ENCODE measurements at regions not wholly inside any gene's neighbourhood (a gene's known extent, or its start where the extent isn't known, plus 50 kb on each side); places are given as distances from the start of the nearest gene placed in this dataset.
A peak's percentile ranks its signal among the peaks of the same experiment; 100 is the strongest.

- peak; percentile 59 for TF ChIP-seq CTCF (IDR thresholded peaks at IDR 0.05; ENCODE audit: low read depth, low read length, missing control alignments)
- no peak for DNase-seq (ENCODE audit: extremely low read depth, low read depth)
- H3K4me3 ChIP-seq (replicated peaks; ENCODE audit: low read depth, low read length): no peak overlapping the region
Observed at GRCh38 chr7:3200504-3200903, 100.5 kb upstream of the SDK1 start.

GRCh38 chr7:3201306-3201705 lies 99.7 kb upstream of the SDK1 start:
- TF ChIP-seq CTCF (IDR thresholded peaks at IDR 0.05; ENCODE audit: low read depth, low read length, missing control alignments): no peak
- H3K4me3 ChIP-seq (replicated peaks; ENCODE audit: low read depth, low read length): no peak overlapping the region
- DNase-seq (ENCODE audit: extremely low read depth, low read depth): no peak

GRCh38 chr7:3201937-3202710 lies 98.9 kb upstream of the SDK1 start:
- TF ChIP-seq CTCF (IDR thresholded peaks at IDR 0.05; ENCODE audit: low read depth, low read length, missing control alignments): no peak
- H3K4me3 ChIP-seq (replicated peaks; ENCODE audit: low read depth, low read length): no peak overlapping the region
- DNase-seq (ENCODE audit: extremely low read depth, low read depth): no peak

- TF ChIP-seq CTCF (IDR thresholded peaks at IDR 0.05; ENCODE audit: low read depth, low read length, missing control alignments): no peak
- H3K4me3 ChIP-seq (replicated peaks; ENCODE audit: low read depth, low read length): no peak overlapping the region
- no peak for DNase-seq (ENCODE audit: extremely low read depth, low read depth)
Observed at GRCh38 chr7:3204526-3204925, 96.5 kb upstream of the SDK1 start.

GRCh38 chr7:3206101-3206500 lies 95.0 kb upstream of the SDK1 start:
- DNase-seq (ENCODE audit: extremely low read depth, low read depth): no peak
- no peak for TF ChIP-seq CTCF (IDR thresholded peaks at IDR 0.05; ENCODE audit: low read depth, low read length, missing control alignments)
- H3K4me3 ChIP-seq (replicated peaks; ENCODE audit: low read depth, low read length): no peak overlapping the region

- DNase-seq (ENCODE audit: extremely low read depth, low read depth): no peak
- no peak for TF ChIP-seq CTCF (IDR thresholded peaks at IDR 0.05; ENCODE audit: low read depth, low read length, missing control alignments)
- no peak overlapping the region for H3K4me3 ChIP-seq (replicated peaks; ENCODE audit: low read depth, low read length)
Observed at GRCh38 chr7:3206771-3207191, 94.3 kb upstream of the SDK1 start.

Measured in HFF-Myc (cell line).